ENCODE measurements at regions not wholly inside any gene's neighbourhood (a gene's known extent, or its start where the extent isn't known, plus 50 kb on each side); places are given as distances from the start of the nearest gene placed in this dataset.
"Not testable (repeated sequence)": the region's sequence is repeated elsewhere in the genome, so short reads cannot be mapped to it uniquely, and the experiment has no call there.

DNA sequence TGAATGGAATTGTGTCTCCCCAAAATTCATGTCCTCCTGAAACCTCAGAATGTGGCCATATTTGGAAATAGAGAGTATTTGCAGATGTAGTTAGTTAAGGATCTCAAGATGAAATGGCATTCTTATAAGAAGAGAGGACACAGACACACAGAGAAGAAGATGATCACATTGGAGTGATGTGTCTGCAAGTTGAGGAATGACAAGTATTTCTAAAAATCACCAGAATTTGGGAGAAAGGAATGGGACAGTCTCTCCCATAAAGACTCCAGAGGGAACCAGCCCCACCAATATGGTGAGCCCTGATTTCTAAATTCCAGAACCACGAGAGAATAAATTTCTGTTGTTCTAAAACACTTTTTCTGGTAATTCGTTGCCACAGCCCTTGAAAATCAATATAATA, 166.3 kb downstream of the C1D start:
- no peak for DNase-seq (ENCODE audit: low read depth)

DNA sequence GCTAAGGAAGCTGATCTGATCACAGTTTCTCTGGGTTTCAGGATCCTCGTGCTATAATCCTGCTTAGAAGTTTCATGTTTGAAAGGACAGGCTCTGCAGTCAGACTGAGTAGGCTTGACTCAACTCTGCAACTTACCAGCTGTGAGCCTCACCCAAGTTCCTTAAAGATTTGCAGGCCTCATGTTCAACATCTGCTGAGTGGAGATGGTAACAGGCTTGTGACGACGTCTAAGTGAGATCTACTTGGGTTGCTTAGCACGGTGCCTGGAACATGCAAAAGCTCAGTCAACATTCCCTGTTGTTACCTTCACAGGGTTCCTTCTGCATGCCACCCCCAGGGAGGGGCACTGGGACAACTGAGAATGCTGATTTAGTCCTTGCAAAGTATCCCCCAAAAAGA, 164.2 kb downstream of the C1D start:
- DNase-seq (ENCODE audit: low read depth) = no peak

DNA sequence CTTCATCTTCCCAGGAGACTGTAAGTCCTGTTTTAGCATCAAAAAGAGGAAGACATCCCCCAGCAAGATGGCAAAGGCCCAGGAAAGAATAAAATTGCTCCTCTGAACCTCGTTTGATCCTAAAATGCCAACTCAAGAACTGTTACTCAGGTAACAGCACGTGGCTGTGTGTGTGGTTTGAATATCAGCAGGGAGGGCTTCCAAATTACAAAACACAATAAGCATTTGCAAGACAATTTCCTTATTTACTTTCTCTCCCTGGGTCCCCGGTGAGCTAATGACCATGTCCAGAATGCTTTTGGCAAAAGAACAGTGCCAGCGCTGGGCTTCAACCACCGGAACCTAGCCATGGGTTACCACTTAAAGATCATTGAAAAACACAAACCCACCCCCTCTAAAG, 163.6 kb downstream of the C1D start:
- no peak for DNase-seq (ENCODE audit: low read depth)

DNA sequence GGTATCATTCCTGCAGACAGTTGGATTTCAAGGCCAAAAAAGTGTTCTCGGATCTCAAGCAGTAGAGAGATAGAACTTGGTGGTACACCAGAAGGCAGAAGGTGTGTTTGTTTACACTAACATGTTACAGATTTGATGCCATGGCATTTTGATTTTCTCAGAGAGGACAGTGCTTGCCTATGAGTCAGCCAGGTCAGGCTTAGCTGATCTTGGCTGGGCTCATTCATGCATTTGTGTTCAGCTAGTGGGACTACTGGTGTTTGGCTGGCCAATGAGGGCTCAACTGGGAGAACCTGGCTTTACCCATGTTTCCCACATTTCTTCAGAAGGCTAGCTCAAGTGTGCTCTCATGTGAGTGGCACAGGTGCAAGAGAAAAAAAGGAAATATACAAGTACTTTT, 162.0 kb downstream of the C1D start:
- no peak for DNase-seq (ENCODE audit: low read depth)

DNA sequence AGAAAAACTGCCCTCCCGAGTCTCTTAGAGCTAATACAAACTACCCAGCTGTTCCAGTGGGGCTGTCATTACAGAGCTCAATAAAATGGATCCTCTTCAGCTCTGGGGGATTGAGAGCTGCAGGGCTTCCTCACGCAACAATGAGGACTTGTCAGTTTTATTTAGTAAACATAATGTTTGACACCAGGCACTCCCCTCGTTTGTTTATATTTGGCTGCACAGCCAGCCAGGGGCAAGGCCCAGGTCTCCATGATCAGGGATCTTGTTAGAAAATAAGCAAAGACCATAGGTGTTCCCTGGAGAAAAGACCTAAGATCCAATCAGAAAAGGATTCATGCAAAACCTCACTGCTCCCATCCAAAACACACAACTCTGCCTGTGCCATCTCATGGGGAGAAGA, 158.2 kb downstream of the C1D start:
- no peak for DNase-seq (ENCODE audit: low read depth)

DNA sequence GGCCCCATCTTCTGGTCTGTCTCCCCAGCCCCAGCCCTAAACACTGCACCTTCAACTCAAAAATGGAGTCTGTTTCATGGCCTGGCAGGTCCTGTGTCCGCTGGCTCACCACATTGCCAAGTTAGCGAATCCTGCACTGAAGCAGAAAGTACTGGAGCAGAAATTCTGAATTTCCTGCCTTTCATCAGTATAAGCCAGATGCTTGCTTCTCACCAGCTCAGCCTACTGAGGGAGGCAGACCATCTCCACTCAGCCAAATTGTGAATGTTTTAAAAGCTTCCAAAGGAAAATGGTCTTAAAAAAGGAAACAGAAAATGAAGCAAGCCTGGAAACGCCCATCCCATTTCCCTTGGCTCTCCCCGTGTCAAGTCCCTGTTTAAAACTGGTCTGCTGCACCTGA, 157.8 kb downstream of the C1D start:
- no peak for DNase-seq (ENCODE audit: low read depth)

DNA sequence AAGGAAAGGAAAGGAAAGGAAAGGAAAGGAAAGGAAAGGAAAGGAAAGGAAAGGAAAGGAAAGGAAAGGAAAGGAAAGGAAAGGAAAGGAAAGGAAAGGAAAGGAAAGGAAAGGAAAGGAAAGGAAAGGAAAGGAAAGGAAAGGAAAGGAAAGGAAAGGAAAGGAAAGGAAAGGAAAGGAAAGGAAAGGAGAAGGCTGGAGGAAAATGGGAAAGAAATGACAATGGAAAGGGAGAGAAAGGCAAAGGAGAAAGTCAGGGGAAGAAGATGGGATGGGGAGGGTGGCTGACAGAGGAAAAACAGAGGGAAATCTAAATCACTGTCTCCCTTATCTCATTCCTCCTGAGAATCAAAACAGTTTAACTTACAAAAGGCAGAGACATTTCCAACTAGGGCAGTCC, 156.3 kb downstream of the C1D start:
- not testable (repeated sequence) for DNase-seq (ENCODE audit: low read depth)

DNA sequence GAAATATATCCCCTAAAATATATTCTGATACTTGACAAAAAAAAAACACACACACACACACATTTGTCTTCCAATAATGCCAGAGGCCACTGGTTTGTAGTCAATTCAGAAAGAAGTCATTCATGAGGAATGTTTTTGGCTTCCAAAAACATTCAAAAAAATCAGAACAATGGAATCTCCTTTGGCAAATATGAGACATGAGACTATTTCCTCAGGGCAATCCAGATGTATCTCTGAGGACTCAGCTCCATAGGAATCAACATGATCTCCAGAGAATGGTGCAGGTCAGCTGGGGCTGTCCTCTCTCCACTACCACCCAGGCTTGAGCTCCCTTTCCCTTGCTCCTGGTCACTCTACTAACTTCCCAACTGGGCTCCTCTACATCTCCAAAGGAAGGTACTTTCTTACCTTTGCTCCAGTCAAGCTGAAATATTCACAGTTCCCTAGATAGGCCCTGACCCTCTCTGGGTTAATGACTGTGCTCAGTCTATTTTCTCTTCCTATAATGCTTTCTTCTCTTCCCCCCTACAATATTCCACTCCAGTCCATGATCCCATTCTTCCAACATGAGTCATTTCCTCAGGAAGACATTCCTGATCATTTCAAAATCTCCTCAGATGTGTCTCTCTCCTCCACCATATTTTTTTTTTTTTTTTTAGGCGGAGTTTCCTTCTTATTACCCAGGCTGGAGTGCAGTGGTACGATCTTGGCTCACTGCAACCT, 145.3 kb downstream of the C1D start:
- DNase-seq (ENCODE audit: low read depth) = peak; percentile 97

DNA sequence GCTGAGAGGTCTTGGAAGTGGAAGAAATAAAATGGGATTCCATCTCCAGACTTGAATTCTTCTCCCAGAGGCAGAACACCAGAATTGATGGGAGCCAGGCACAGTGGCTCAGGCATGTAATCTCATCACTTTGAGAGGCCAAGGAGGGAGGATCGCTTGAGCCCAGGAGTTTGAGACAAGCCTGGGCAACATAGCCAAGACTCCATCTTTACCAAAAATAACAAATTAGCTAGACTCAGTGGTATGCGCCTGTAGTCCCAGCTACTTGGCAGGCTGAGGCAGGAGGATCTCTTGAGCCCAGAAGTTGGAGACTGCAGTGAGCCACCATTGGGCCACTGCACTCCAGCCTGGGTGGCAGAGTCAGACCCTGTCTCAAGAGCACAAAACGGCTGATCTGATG, 144.3 kb downstream of the C1D start:
- DNase-seq (ENCODE audit: low read depth) = no peak

DNA sequence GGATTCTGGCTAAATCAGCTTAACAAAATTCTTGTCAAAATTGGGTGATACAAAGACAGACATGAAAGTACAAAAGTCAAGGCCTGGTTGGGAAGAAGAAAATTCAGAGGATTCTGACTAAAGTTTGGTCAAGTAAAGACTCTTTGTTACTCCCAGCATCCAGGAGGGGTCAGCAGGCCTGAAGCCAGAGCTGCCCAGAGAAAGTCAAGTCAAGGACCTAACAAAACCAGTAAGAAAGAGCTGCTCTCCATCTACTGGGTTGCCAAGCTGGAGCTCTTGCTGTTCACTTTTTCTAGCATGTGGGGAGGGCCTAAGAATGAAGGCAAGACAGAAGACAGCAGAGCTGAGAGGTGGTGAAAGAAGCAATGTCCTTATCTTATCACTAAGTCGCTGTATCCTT, 143.3 kb downstream of the C1D start:
- no peak for DNase-seq (ENCODE audit: low read depth)

DNA sequence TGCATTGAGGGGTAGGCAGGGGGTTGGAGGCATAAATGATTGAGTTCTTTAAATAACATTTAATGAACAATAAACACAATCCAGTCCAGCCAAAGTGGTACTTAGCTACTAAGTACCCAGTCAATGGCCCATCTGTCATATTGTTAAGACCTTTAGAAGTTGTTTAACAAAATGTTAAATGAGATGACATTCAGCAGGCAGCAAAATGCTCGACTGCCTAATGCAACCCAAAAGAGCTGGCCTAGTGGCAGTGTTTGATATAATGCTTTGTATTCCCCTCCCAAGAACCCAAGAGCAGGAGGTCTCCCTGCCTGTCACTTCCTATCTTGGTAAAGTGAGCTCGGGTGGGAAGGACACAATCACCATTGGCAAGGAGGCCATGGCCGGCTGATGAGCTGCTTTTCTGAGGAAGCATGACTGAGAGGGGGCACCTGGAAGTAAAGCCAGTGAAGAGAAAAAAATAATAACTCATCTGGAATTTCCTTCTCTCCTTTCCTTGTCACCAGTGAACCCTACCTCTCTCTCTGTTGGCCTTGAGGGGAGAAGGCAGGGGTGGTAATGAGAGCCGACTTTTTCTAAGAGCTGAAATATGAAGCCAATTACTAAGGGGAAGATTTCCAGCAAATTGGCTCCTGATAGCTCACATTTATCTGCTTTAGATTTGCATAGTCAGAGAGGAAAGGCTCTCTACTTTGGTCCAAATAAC, 140.6 kb downstream of the C1D start:
- DNase-seq (ENCODE audit: low read depth) = no peak

DNA sequence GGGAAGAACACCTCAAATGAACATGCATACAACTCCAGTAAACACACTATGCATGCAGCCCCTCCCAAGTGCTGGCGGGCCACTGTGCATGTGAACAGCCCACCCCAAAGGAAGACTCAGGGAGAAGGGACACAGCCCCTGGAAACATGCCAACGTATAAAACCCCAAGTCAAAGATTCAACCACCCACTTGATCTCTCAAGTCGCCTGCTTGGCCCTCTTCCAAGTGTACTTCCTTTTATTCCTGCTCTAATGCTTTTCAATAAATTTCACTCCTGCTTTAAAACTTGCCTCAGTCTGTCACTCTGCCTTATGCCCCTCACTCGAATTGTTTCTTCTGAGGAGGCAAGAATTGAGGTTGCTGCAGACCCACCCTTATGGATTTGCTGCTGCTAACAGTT, 139.1 kb downstream of the C1D start:
- DNase-seq (ENCODE audit: low read depth) = peak; percentile 28

DNA sequence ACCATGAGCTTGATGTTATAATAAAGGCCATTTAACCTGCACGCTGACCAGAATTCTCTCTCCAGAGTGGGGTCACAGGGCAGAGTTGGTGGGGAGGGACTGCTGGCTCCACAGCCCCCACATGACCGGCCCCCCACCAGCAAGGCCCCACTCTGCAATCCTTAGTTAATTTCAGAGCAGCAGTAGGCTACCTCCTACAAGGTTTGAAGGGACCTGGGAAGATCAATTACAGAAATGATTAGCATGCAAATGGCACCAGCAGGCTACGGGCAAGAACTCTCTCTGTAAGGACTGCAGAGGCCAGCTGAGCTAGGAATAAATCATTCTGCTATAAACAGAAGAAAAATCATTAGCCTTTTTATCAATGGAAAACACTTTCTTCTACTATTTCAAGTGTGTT, 135.3 kb downstream of the C1D start:
- DNase-seq (ENCODE audit: low read depth) = no peak

DNA sequence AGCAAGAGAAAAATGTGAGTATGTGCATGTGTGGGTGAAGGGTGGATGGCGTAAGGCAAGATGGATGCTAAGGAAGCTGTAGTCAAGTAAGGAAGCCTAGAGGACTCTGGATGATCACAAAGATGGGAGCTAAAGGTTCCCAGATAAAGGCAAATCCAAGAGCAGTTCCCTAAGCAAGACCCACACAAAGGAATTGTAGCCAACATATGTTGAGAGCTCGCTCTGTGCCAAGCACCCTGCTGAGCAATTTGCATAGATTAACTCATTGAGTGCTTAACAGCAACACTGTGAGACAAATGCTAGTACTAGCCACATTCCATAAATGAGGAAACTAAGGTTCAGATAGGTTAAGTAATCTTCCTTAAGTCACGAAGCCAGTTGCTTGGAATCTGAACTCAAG, 132.6 kb downstream of the C1D start:
- no peak for DNase-seq (ENCODE audit: low read depth)

DNA sequence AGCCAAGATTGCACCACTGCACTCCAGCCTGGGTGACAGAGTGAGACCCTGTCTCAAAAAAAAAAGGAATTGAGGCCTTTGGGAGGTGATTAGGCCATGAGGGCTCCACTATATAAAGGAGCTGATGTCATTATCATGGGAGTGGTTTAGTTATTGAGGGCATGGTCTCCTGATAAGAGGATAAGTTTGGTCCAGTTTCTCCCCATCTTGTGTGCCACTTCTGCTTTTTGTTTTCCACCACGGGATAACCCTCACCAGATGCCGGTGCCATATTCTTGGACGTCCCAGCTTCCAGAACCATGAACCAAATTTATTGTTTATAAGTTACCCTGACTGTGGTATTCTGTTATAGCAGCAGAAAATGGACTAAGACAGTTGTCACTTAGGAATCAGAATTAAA, 125.8 kb downstream of the C1D start:
- DNase-seq (ENCODE audit: low read depth) = no peak

DNA sequence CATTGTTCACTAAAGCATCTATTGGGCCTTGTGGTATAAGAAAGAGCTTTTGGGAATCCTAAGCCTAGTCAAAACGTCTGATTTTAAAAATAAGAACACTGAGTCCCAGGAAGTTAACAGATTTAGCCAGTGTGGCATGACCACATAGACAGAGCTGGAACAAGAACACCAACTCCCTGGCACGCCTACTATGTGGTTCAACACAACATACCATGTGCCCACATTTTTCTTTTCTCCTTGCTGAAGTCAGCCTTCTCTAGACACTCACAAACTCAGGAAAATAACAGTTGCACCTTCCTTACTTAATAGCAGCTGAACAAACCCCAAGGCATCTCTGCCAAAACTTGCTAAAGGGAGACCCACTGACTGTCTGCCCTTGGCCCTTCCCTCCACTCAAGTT, 124.8 kb downstream of the C1D start:
- DNase-seq (ENCODE audit: low read depth) = no peak

DNA sequence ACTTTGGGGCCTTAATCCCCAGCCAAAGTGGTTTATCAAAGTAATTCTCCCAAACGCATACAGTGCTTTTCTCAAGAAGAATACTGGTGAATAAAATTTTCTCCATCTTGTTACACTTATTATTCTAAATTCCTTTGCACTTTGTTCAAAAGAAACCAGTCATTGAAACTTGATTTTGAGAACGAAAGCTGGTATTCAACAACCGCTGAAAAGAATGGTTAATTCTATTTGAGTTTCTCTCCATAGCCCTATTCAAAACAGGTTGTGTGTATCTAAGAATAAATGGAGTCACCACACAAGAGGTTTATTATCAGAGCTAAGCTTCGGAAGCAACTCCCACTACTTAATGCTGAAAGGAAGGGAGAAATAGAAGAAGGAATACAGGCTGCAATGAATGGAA, 117.7 kb downstream of the C1D start:
- no peak for DNase-seq (ENCODE audit: low read depth)

DNA sequence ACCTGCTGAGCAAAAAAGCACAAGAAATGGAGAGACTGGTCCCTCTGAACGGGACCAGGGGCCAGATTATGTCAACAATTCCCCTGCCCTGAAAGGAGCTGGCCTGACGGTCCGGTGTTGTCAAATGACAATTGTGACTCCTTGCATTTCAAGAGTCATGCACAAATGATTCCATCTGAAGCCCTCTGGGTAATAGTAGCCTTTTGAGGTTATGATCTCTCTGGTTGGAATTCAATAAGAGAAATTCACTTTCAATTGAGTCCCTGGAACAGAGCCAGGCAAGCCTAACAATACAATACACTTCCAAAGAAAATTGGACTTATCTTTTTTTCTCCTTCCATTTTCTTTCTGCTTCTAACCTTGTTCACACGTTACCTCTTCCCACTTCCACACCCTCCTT, 116.9 kb downstream of the C1D start:
- DNase-seq (ENCODE audit: low read depth) = no peak

DNA sequence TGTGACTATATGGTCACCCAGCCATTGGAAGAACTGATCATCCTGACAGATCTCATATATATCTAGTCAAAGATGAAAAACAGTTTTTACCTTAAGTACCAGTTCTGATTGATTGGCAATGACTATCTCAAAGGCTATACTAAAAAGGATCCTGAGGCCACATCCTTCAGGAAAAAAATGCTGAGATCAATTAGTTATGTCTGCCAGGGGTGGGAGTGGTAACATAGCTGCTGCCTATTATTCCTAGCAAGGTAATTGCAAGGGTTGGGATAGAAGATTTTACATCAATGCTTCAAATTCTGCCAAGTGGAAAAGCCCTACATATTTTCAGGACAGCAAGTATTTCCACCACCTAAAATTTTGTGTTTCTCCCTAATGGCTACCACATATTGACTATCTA, 114.7 kb downstream of the C1D start:
- DNase-seq (ENCODE audit: low read depth) = no peak

DNA sequence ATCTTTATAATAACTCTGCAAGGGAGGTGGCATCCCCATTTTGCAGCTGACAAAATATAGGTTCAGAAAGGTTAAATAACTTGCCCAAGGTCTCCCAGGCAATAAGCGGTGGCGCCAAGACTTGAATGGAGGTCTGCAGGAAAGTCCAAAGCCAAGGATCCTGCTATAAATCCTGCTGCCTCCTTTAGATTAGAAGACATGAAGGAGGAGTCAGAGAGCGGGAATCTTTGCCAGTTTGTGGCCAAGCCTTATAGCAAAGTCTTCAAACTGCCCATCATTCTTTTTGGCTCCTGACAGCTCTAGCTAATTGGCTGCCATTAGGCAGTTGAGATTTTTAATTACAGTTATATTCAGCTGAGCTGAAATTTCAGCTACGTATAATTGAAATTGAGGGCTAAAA, 114.3 kb downstream of the C1D start:
- no peak for DNase-seq (ENCODE audit: low read depth)

DNA sequence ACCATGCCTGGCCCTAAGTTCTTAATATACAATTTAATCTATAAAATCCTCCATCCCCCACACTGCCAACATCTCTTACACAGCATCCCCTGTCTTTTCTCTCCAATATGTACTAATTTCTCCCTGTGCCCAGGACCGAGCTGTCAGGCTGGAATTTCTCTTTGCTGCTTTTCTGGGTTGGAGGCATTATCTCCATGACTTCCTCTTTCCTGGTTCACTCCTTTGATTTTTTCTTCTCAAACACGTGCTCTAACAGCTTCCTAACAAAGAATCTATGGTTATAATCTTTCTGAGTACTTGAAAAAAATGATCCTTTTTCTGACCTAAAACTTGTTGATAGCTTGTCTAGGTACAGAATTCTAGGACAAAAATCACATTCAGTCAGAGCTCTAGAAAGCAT, 112.8 kb downstream of the C1D start:
- no peak for DNase-seq (ENCODE audit: low read depth)

DNA sequence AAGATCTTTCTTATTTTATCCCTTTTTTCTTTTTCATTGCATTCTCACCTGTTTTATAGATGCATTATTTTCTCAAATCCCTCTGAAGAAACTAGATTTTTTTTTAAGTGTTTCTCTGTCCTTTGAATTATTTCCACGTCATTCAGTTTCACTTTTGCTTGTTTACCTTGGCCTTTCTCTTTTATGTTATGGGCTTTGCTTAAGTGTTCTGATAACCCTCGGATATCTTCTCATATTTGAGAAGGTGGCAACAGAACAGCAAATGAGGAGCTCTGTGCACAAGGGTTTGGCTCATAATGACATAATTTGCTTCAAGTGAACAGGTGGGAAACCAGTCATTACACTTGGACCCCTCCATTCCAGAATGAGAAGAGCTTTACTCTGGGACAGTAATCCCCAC, 111.9 kb downstream of the C1D start:
- no peak for DNase-seq (ENCODE audit: low read depth)

DNA sequence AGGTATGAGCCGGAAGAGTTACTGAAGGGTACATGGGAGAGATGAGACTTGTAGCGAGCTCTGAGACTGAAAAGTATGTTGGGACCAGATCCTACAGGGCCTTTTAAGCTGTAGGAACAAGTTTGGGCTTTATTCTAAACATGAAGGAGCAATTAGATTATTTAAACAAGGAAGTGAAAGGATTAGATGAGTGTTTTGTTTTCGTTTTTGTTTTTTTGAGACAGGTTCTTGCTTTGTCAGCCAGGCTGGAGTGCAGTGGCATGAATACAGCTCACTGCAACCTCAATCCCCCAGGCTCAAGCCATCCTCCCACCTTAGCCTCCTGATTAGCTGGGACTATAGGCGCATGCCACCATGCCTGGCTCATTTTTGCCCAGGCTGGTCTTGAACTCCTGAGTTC, 110.7 kb downstream of the C1D start:
- DNase-seq (ENCODE audit: low read depth) = no peak
